DND-41 (cell line): ENCODE measurements at regions not wholly inside any gene's neighbourhood (a gene's known extent, or its start where the extent isn't known, plus 50 kb on each side); places are given as distances from the start of the nearest gene placed in this dataset.

Source experiments
- ATAC-seq: fragments of 200-7000 bp; cut with Tn5 transposase; 3 replicates; pipeline ENCODE4 v1.9.1; 2021; ENCODE audit warnings: low read depth; ENCODE audit not compliant: insufficient read depth
- DNase-seq: peaks from one replicate; pipeline ENCODE4 v3.0.0-alpha.2; 2020
- H2AFZ ChIP-seq: 2 replicates; pipeline ENCODE4 v1.6.0; 2012; ENCODE audit warnings: low read depth, low read length
- H3K27ac ChIP-seq: 2 replicates; pipeline ENCODE4 v1.5.1; 2012; ENCODE audit warnings: low read length, inconsistent platforms
- H3K27me3 ChIP-seq: fragments of 200-600 bp; sonication (generic); 2 replicates; pipeline ENCODE4 v1.6.0; 2012; ENCODE audit warnings: low read length, mild to moderate bottlenecking, inconsistent platforms; ENCODE audit not compliant: insufficient read depth, poor library complexity
- H3K36me3 ChIP-seq: 2 replicates; pipeline ENCODE4 v1.5.1; 2012; ENCODE audit warnings: low read length, inconsistent platforms; ENCODE audit not compliant: insufficient read depth
- H3K4me1 ChIP-seq: 2 replicates; pipeline ENCODE4 v1.5.1; 2012; ENCODE audit warnings: mild to moderate bottlenecking, low read length; ENCODE audit not compliant: insufficient read depth
- H3K4me2 ChIP-seq: 2 replicates; pipeline ENCODE4 v1.6.0; 2012; ENCODE audit warnings: mild to moderate bottlenecking, moderate library complexity, low read length, inconsistent platforms; ENCODE audit not compliant: insufficient read depth
- H3K4me3 ChIP-seq, 2 experiments: fragments of 200-600 bp in 1 of 2; shearing (Covaris generic) in 1 of 2; 2 replicates each; pipeline ENCODE4 v1.5.1; 2012 to 2016; ENCODE audit warnings: inconsistent platforms in 2 of 2, low read length in 2 of 2, mild to moderate bottlenecking in 2 of 2, low read depth in 1 of 2, moderate library complexity in 1 of 2
- H3K79me2 ChIP-seq: 2 replicates; pipeline ENCODE4 v1.6.0; 2012; ENCODE audit warnings: low read length, inconsistent platforms; ENCODE audit not compliant: insufficient read depth
- H3K9ac ChIP-seq: 2 replicates; pipeline ENCODE4 v1.6.0; 2012; ENCODE audit warnings: low read depth, mild to moderate bottlenecking, inconsistent platforms, low read length, moderate library complexity
- H3K9me3 ChIP-seq: 2 replicates; pipeline ENCODE4 v1.5.1; 2012; ENCODE audit warnings: low read length, moderate library complexity, mild to moderate bottlenecking, inconsistent platforms; ENCODE audit not compliant: insufficient read depth, severe bottlenecking
- H4K20me1 ChIP-seq: 2 replicates; pipeline ENCODE4 v1.6.0; 2012; ENCODE audit warnings: low read length; ENCODE audit not compliant: insufficient read depth
- CTCF ChIP-seq: IDR thresholded peaks from 2 replicates; pipeline ENCODE4 v1.5.1; 2012; ENCODE audit warnings: borderline replicate concordance, low read length, moderate library complexity, mild to moderate bottlenecking; ENCODE audit not compliant: poor library complexity, severe bottlenecking; ENCODE audit errors: extremely low read depth
- EZH2 ChIP-seq: IDR thresholded peaks from 3 replicates; pipeline ENCODE4 v1.6.1; 2012; ENCODE audit warnings: borderline replicate concordance, low read depth, mild to moderate bottlenecking, moderate library complexity, low read length, inconsistent platforms; ENCODE audit not compliant: severe bottlenecking

GRCh38 chr12:60308366-60308991, 712.6 kb downstream of the SLC16A7 start:
- Histone ChIP-seq H3K36me3 (no peaks in the 10 kb centered on the region), H3K9me3 (no peaks in the 10 kb centered on the region), H2AFZ (no peak overlapping the region), H3K27ac (no peak overlapping the region), H3K9ac (no peak overlapping the region), H3K4me3 (no peak overlapping the region), H4K20me1 (no peaks in the 10 kb centered on the region), H3K27me3 (no peaks in the 10 kb centered on the region), H3K4me2 (no peak overlapping the region), H3K79me2 (no peaks in the 10 kb centered on the region), H3K4me1 (no peaks in the 10 kb centered on the region)
- DNase-seq (no peak), ATAC-seq (no peak)
- TF ChIP-seq EZH2 (no peak), CTCF (no peak)

GRCh38 chr12:60311940-60312339, 716.1 kb downstream of the SLC16A7 start:
- Histone ChIP-seq H3K36me3 (no peaks in the 10 kb centered on the region), H3K4me2 (no peak overlapping the region), H3K79me2 (no peaks in the 10 kb centered on the region), H3K9me3 (no peaks in the 10 kb centered on the region), H3K9ac (no peak overlapping the region), H3K27me3 (no peaks in the 10 kb centered on the region), H3K4me3 (no peak overlapping the region), H4K20me1 (no peaks in the 10 kb centered on the region), H2AFZ (no peak overlapping the region), H3K27ac (no peak overlapping the region), H3K4me1 (no peaks in the 10 kb centered on the region)
- TF ChIP-seq EZH2 = no peak
- TF ChIP-seq CTCF = no peak
- DNase-seq (no peak), ATAC-seq (no peak)

GRCh38 chr12:60317361-60317760, 721.5 kb downstream of the SLC16A7 start:
- Histone ChIP-seq H3K27me3 (no peaks in the 10 kb centered on the region), H3K79me2 (no peaks in the 10 kb centered on the region), H3K4me3 (no peak overlapping the region), H3K4me1 (no peaks in the 10 kb centered on the region), H3K27ac (no peak overlapping the region), H3K4me2 (no peak overlapping the region), H3K9ac (no peak overlapping the region), H4K20me1 (no peaks in the 10 kb centered on the region), H2AFZ (no peak overlapping the region), H3K9me3 (no peaks in the 10 kb centered on the region), H3K36me3 (no peaks in the 10 kb centered on the region)
- ATAC-seq = no peak
- TF ChIP-seq CTCF (no peak), EZH2 (no peak)
- no peak for DNase-seq

GRCh38 chr12:60324746-60325145, 728.9 kb downstream of the SLC16A7 start:
- Histone ChIP-seq H2AFZ (no peak overlapping the region), H3K9me3 (no peaks in the 10 kb centered on the region), H3K4me1 (no peaks in the 10 kb centered on the region), H3K79me2 (no peaks in the 10 kb centered on the region), H3K9ac (no peak overlapping the region), H3K27me3 (no peaks in the 10 kb centered on the region), H3K36me3 (no peaks in the 10 kb centered on the region), H3K4me3 (no peak overlapping the region), H3K4me2 (no peak overlapping the region), H3K27ac (no peak overlapping the region), H4K20me1 (no peaks in the 10 kb centered on the region)
- TF ChIP-seq CTCF (no peak), EZH2 (no peak)
- ATAC-seq (no peak), DNase-seq (no peak)
